RWPE1 (cell line): ENCODE measurements at regions not wholly inside any gene's neighbourhood (a gene's known extent, or its start where the extent isn't known, plus 50 kb on each side); places are given as distances from the start of the nearest gene placed in this dataset.
"Not testable (repeated sequence)": the region's sequence is repeated elsewhere in the genome, so short reads cannot be mapped to it uniquely, and the experiment has no call there.

ENCODE experiments used
- CTCF ChIA-PET: fragments of 350-600 bp; sonication (Branson Sonifier 250); formaldehyde crosslinking; extraction: SDS; loops from one replicate; lab custom pipeline; 2021; lab: Yijun Ruan, JAX
- POLR2A ChIA-PET: fragments of 400-600 bp; formaldehyde crosslinking; extraction: SDS; loops from one replicate; lab custom pipeline; 2020; ENCODE audit warnings: antibody characterized with exemption; ENCODE audit not compliant: low non-redundant PET; lab: Yijun Ruan, JAX
- DNase-seq: peaks from one replicate; pipeline ENCODE4 v3.0.0; 2012; ENCODE audit warnings: low spot score
- H3K27ac ChIP-seq: fragments of 450-650 bp; 2 replicates; pipeline ENCODE4 v1.5.1; 2017
- CTCF ChIP-seq: fragments of 450-650 bp; conservative IDR thresholded peaks from 2 replicates; pipeline ENCODE4 v1.5.1; 2017; ENCODE audit warnings: low read depth, mild to moderate bottlenecking

GRCh38 chr14:58739674-58740073 is 101.9 kb downstream of the DACT1 start:
- no peak overlapping the region for H3K27ac ChIP-seq
- ChIA-PET POLR2A (no interaction called here), CTCF (no interaction called here)
- DNase-seq = no peak
- TF ChIP-seq CTCF = no peak

- ChIA-PET CTCF (no interaction called here), POLR2A (no interaction called here)
- TF ChIP-seq CTCF = no peak
- H3K27ac ChIP-seq = no peak overlapping the region
- no peak for DNase-seq
These were observed 102.7 kb downstream of the DACT1 start for GRCh38 chr14:58740379-58740935.

GRCh38 chr14:58744801-58745394 is 107.1 kb downstream of the DACT1 start:
- DNase-seq = no peak
- ChIA-PET POLR2A (no interaction called here), CTCF (no interaction called here)
- no peak for TF ChIP-seq CTCF
- H3K27ac ChIP-seq = no peak overlapping the region

- TF ChIP-seq CTCF = no peak
- no peak overlapping the region for H3K27ac ChIP-seq
- CTCF ChIA-PET = interaction anchor here (0.6 kb wide), 1 partner anchor 46 kb away, joined by 3 read pairs; no protein-coding TSS in a partner anchor
- POLR2A ChIA-PET = no interaction called here
- DNase-seq = peak; percentile 69
These were observed 108.5 kb downstream of the DACT1 start for GRCh38 chr14:58746261-58746660.

GRCh38 chr14:58746701-58747100 is 108.9 kb downstream of the DACT1 start:
- CTCF ChIA-PET = no interaction called here
- H3K27ac ChIP-seq = peak overlapping the region; percentile 66

GRCh38 chr14:58747181-58747580 is 109.4 kb downstream of the DACT1 start:
- no peak for DNase-seq
- no peak for TF ChIP-seq CTCF
- POLR2A ChIA-PET = no interaction called here
- CTCF ChIA-PET = no interaction called here
- H3K27ac ChIP-seq = peak overlapping the region; percentile 66

More at GRCh38 chr14:58746701-58747100, 108.9 kb downstream of the DACT1 start:
- no peak for TF ChIP-seq CTCF
- no peak for DNase-seq
- POLR2A ChIA-PET = no interaction called here

GRCh38 chr14:58748251-58748650 is 110.5 kb downstream of the DACT1 start:
- CTCF ChIA-PET, DNase-seq, H3K27ac ChIP-seq, POLR2A ChIA-PET: not testable (repeated sequence)
